ENCODE measurements at regions not wholly inside any gene's neighbourhood (a gene's known extent, or its start where the extent isn't known, plus 50 kb on each side); places are given as distances from the start of the nearest gene placed in this dataset.

- Histone ChIP-seq H3K27me3 (ENCODE audit: control insufficient read depth, insufficient read depth, low read length) (no peaks in the 10 kb centered on the region), H3K9me3 (ENCODE audit: control insufficient read depth, insufficient read depth, low read length) (peaks cover under 1% of the 10 kb centered on the region), H3K4me3 (ENCODE audit: low read length) (no peak overlapping the region), H3K4me1 (ENCODE audit: control insufficient read depth, insufficient read depth, low read length) (no peaks in the 10 kb centered on the region), H3K36me3 (ENCODE audit: control insufficient read depth, insufficient read depth, low read length) (no peaks in the 10 kb centered on the region), H3K27ac (ENCODE audit: low read length) (no peak overlapping the region)
- WGBS (ENCODE audit: insufficient coverage) = 90% methylated on average over 2 of the region's 2 CpGs
- ATAC-seq (no peak), DNase-seq (no peak)
- TF ChIP-seq CTCF (IDR thresholded peaks at IDR 0.05) = no peak
- Mint-ChIP-seq H3K36me3 (no peaks in the 10 kb centered on the region), H3K27ac (no peak overlapping the region), H3K4me1 (no peaks in the 10 kb centered on the region), H3K9me3 (no peaks in the 10 kb centered on the region), H3K4me3 (no peak overlapping the region), H3K27me3 (ENCODE audit: low read depth in 2 of 2) (peaks cover 3 to 8% of the 10 kb centered on the region in 2 donors)
- intact Hi-C loops (cut with micrococcal nuclease) = no loop called here
Measured at GRCh38 chr18:61666876-61667590, 225.8 kb downstream of the RNF152 start.

- Histone ChIP-seq H3K27me3 (ENCODE audit: control insufficient read depth, insufficient read depth, low read length) (no peaks in the 10 kb centered on the region), H3K27ac (ENCODE audit: low read length) (no peak overlapping the region), H3K9me3 (ENCODE audit: control insufficient read depth, insufficient read depth, low read length) (peaks cover 2% of the 10 kb centered on the region), H3K36me3 (ENCODE audit: control insufficient read depth, insufficient read depth, low read length) (no peaks in the 10 kb centered on the region), H3K4me3 (ENCODE audit: low read length) (no peak overlapping the region), H3K4me1 (ENCODE audit: control insufficient read depth, insufficient read depth, low read length) (no peaks in the 10 kb centered on the region)
- intact Hi-C loops (cut with micrococcal nuclease) = no loop called here
- Mint-ChIP-seq H3K9me3 (peaks cover 0 to 2% of the 10 kb centered on the region in 2 donors), H3K27ac (no peak overlapping the region), H3K4me1 (no peaks in the 10 kb centered on the region), H3K36me3 (no peaks in the 10 kb centered on the region), H3K4me3 (no peak overlapping the region), H3K27me3 (ENCODE audit: low read depth in 2 of 2) (peaks cover 3 to 14% of the 10 kb centered on the region in 2 donors)
- no peak for ATAC-seq
- WGBS (ENCODE audit: insufficient coverage) = 97% methylated on average over 6 of the region's 6 CpGs
- TF ChIP-seq CTCF (IDR thresholded peaks at IDR 0.05) = no peak
- no peak for DNase-seq
Measured at GRCh38 chr18:61664419-61665084, 228.3 kb downstream of the RNF152 start.

GRCh38 chr18:61662726-61663125 lies 230.1 kb downstream of the RNF152 start:
- H3K27me3 Mint-ChIP-seq (ENCODE audit: low read depth in 2 of 2) = peaks cover 3 to 16% of the 10 kb centered on the region in 2 donors
- WGBS (ENCODE audit: insufficient coverage) = 63% methylated on average over 3 of the region's 3 CpGs
- ATAC-seq = no peak
- H3K4me3 ChIP-seq (ENCODE audit: low read length) = no peak overlapping the region
- H3K9me3 Mint-ChIP-seq = peaks cover 0 to 3% of the 10 kb centered on the region in 2 donors
- DNase-seq = no peak
- no peaks in the 10 kb centered on the region for H3K36me3 ChIP-seq (ENCODE audit: control insufficient read depth, insufficient read depth, low read length)
- no peak for TF ChIP-seq CTCF (IDR thresholded peaks at IDR 0.05)
- no peaks in the 10 kb centered on the region for H3K4me1 Mint-ChIP-seq
- H3K9me3 ChIP-seq (ENCODE audit: control insufficient read depth, insufficient read depth, low read length) = peaks cover 2% of the 10 kb centered on the region
- H3K27ac ChIP-seq (ENCODE audit: low read length) = no peak overlapping the region
- H3K27me3 ChIP-seq (ENCODE audit: control insufficient read depth, insufficient read depth, low read length) = no peaks in the 10 kb centered on the region
- no peak overlapping the region for H3K27ac Mint-ChIP-seq
- no peaks in the 10 kb centered on the region for H3K4me1 ChIP-seq (ENCODE audit: control insufficient read depth, insufficient read depth, low read length)
- intact Hi-C loops (cut with micrococcal nuclease) = no loop called here
- no peak overlapping the region for H3K4me3 Mint-ChIP-seq
- H3K36me3 Mint-ChIP-seq = no peaks in the 10 kb centered on the region

All from natural killer cell (primary cell).